Transverse colon (tissue), 4 donors: ENCODE measurements at regions not wholly inside any gene's neighbourhood (a gene's known extent, or its start where the extent isn't known, plus 50 kb on each side); places are given as distances from the start of the nearest gene placed in this dataset.

Experiments used
- CTCF ChIP-seq, 5 experiments: fragments of 200-600 bp in 3 of 5; fragments of 450-650 bp in 2 of 5; sonication (generic) in 3 of 5; IDR thresholded peaks; 1 replicate in 2 of 5; 2 replicates in 3 of 5; pipeline ENCODE4 v1.5.1; 2016 to 2017; ENCODE audit warnings: antibody characterized with exemption in 5 of 5, inconsistent platforms in 3 of 5, mild to moderate bottlenecking in 2 of 5, moderate library complexity in 1 of 5
- EP300 ChIP-seq: sonication (generic); formaldehyde crosslinking; IDR thresholded peaks from one replicate; pipeline ENCODE4 v1.6.1; 2017; ENCODE audit warnings: antibody characterized with exemption, low read depth
- POLR2A ChIP-seq: fragments of 450-650 bp; IDR thresholded peaks from one replicate; pipeline ENCODE4 v1.6.1; 2016; ENCODE audit warnings: antibody characterized with exemption, mild to moderate bottlenecking, moderate library complexity
- POLR2AphosphoS5 ChIP-seq, 3 donors: sonication (generic); formaldehyde crosslinking; IDR thresholded peaks; one replicate each; pipeline ENCODE4 v1.6.1; 2016; ENCODE audit warnings: antibody characterized with exemption in 3 of 3

GRCh38 chr3:124653071-124653796 lies 77.0 kb upstream of the UMPS start:
- TF ChIP-seq POLR2AphosphoS5 (IDR thresholded peaks at IDR 0.05) (no peak), CTCF (IDR thresholded peaks at IDR 0.05) (no peak), EP300 (no peak), POLR2A (no peak)
